Hepatic stellate cell (primary cell): ENCODE measurements at regions not wholly inside any gene's neighbourhood (a gene's known extent, or its start where the extent isn't known, plus 50 kb on each side); places are given as distances from the start of the nearest gene placed in this dataset.

ENCODE experiments used
- DNase-seq: peaks from one replicate; pipeline ENCODE4 v3.0.0; 2011; ENCODE audit warnings: low spot score

- no peak for DNase-seq
These were observed 189.9 kb downstream of the NSG2 start for GRCh38 chr5:174235221-174236011.

GRCh38 chr5:174236070-174236469, 190.6 kb downstream of the NSG2 start:
- no peak for DNase-seq

GRCh38 chr5:174239718-174240117, 194.2 kb downstream of the NSG2 start:
- no peak for DNase-seq

GRCh38 chr5:174242573-174242972, 197.1 kb downstream of the NSG2 start:
- DNase-seq, result no peak

GRCh38 chr5:174243904-174244303, 198.4 kb downstream of the NSG2 start:
- no peak for DNase-seq

GRCh38 chr5:174245516-174246075, 200.1 kb downstream of the NSG2 start:
- DNase-seq, result no peak

GRCh38 chr5:174246743-174247142, 201.2 kb downstream of the NSG2 start:
- no peak for DNase-seq

GRCh38 chr5:174247301-174247700, 201.8 kb downstream of the NSG2 start:
- DNase-seq, result no peak

- no peak for DNase-seq
These were observed 205.9 kb downstream of the NSG2 start for GRCh38 chr5:174251305-174252000.

- DNase-seq, result no peak
These were observed 206.6 kb downstream of the NSG2 start for GRCh38 chr5:174252121-174252520.

- DNase-seq, result no peak
These were observed 214.4 kb downstream of the NSG2 start for GRCh38 chr5:174259696-174260420.

GRCh38 chr5:174271316-174271715, 225.8 kb downstream of the NSG2 start:
- DNase-seq, result no peak

GRCh38 chr5:174272671-174273070, 227.2 kb downstream of the NSG2 start:
- no peak for DNase-seq

- DNase-seq, result no peak
These were observed 227.8 kb downstream of the NSG2 start for GRCh38 chr5:174273325-174273724.

GRCh38 chr5:174275959-174276358, 230.5 kb downstream of the NSG2 start:
- DNase-seq, result no peak

GRCh38 chr5:174281089-174281760, 235.7 kb downstream of the NSG2 start:
- no peak for DNase-seq

- DNase-seq, result no peak
These were observed 236.3 kb downstream of the NSG2 start for GRCh38 chr5:174281855-174282254.

GRCh38 chr5:174282391-174282790, 236.9 kb downstream of the NSG2 start:
- DNase-seq, result no peak

- no peak for DNase-seq
These were observed 237.9 kb downstream of the NSG2 start for GRCh38 chr5:174283211-174284005.

GRCh38 chr5:174284873-174285272, 239.4 kb downstream of the NSG2 start:
- DNase-seq, result no peak

GRCh38 chr5:174287761-174288160, 242.3 kb downstream of the NSG2 start:
- DNase-seq, result no peak
